K562 (cell line): ENCODE measurements at regions not wholly inside any gene's neighbourhood (a gene's known extent, or its start where the extent isn't known, plus 50 kb on each side); places are given as distances from the start of the nearest gene placed in this dataset.

Experiments
- ATAC-seq: fragments of 200-7000 bp; cut with Tn5 transposase; 3 replicates; pipeline ENCODE4 v1.9.1; 2020; ENCODE audit warnings: moderate library complexity
- BruUV-seq: library from RNA; stranded (reverse); fragments of 400-500 nt; replicated peaks from 2 replicates; lab custom pipeline; 2021; lab: Mats Ljungman, UMichigan
- CTCF ChIA-PET: fragments of 300-600 bp; formaldehyde crosslinking; extraction: SDS; loops from one replicate; lab custom pipeline; 2021; ENCODE audit warnings: low intra/inter-chr PET ratio; lab: Yijun Ruan, JAX
- POLR2A ChIA-PET: fragments of 300-600, 350-650 bp; sonication (Branson Sonifier 250); formaldehyde crosslinking; extraction: SDS; loops from one replicate; lab custom pipeline; 2021; ENCODE audit warnings: antibody characterized with exemption, inconsistent platforms; lab: Yijun Ruan, JAX
- DNase-seq, 4 experiments: peaks; one replicate each; pipeline versions ENCODE4 v3.0.0 to v3.0.0-alpha.2; 2011 to 2018; ENCODE audit warnings: low spot score in 3 of 4, mixed read lengths in 3 of 4; ENCODE audit errors: extremely low read depth in 1 of 4
- FAIRE-seq: peaks from 2 replicates; lab custom pipeline; 2011; peaks lifted over from hg19 to GRCh38; lab: Jason Lieb, UNC
- H2AFZ ChIP-seq: 2 replicates; pipeline ENCODE4 v1.6.0; 2011; ENCODE audit warnings: low read depth, low read length, control low read depth, inconsistent platforms
- H3K27ac ChIP-seq: fragments of 200-600 bp; 3 replicates; pipeline ENCODE4 v1.8.0; 2011; ENCODE audit warnings: low read depth, mild to moderate bottlenecking, control low read depth, inconsistent platforms, low read length, moderate library complexity, mixed read lengths; ENCODE audit errors: extremely low read depth
- H3K27me3 ChIP-seq, 2 experiments: fragments of 300-600 bp in 1 of 2; 2 replicates in 1 of 2; 3 replicates in 1 of 2; pipeline versions ENCODE4 v1.6.0 to v1.8.0; 2011; ENCODE audit warnings: inconsistent platforms in 2 of 2, low read length in 2 of 2, mild to moderate bottlenecking in 1 of 2, mixed read lengths in 1 of 2, moderate library complexity in 1 of 2; ENCODE audit not compliant: control insufficient read depth in 2 of 2, insufficient read depth in 2 of 2
- H3K36me3 ChIP-seq: fragments of 300-600 bp; 3 replicates; pipeline ENCODE4 v1.8.0; 2011; ENCODE audit warnings: mild to moderate bottlenecking, low read length, inconsistent platforms; ENCODE audit not compliant: control insufficient read depth, insufficient read depth
- H3K4me1 ChIP-seq, 2 experiments: fragments of 200-600 bp in 1 of 2; replicated peaks in 1 of 2; 2 replicates in 1 of 2; 3 replicates in 1 of 2; pipeline versions ENCODE4 v1.5.1 to v1.8.0; 2011; ENCODE audit warnings: inconsistent platforms in 2 of 2, low read length in 2 of 2, mild to moderate bottlenecking in 1 of 2, mixed read lengths in 1 of 2, moderate library complexity in 1 of 2; ENCODE audit not compliant: control insufficient read depth in 2 of 2, insufficient read depth in 2 of 2
- H3K4me2 ChIP-seq: 2 replicates; pipeline ENCODE4 v1.6.1; 2011; ENCODE audit warnings: low read length, control low read depth, inconsistent platforms, mixed read lengths; ENCODE audit not compliant: insufficient read depth
- H3K4me3 ChIP-seq: fragments of 200-600 bp; sonication (generic), shearing (Covaris generic); 2 replicates; pipeline ENCODE4 v1.5.1; 2016; ENCODE audit warnings: control low read depth, inconsistent platforms
- H3K79me2 ChIP-seq: fragments of 200-600 bp; 3 replicates; pipeline ENCODE4 v1.8.0; 2011; ENCODE audit warnings: low read length, inconsistent platforms; ENCODE audit not compliant: control insufficient read depth, insufficient read depth
- H3K9ac ChIP-seq, 2 experiments: 2 replicates each; pipeline versions ENCODE4 v1.6.0 to v1.6.1; 2011; ENCODE audit warnings: low read depth in 2 of 2, low read length in 2 of 2, control low read depth in 1 of 2, inconsistent platforms in 1 of 2, mild to moderate bottlenecking in 1 of 2, mixed read lengths in 1 of 2; ENCODE audit not compliant: insufficient read depth in 1 of 2
- H3K9me1 ChIP-seq: one replicate; pipeline ENCODE4 v1.6.0; 2011; ENCODE audit warnings: inconsistent platforms, mild to moderate bottlenecking, low read length, moderate library complexity; ENCODE audit not compliant: control insufficient read depth, insufficient read depth
- H3K9me3 ChIP-seq: replicated peaks from 2 replicates; pipeline ENCODE4 v1.5.1; 2011; ENCODE audit warnings: low read depth, low read length, inconsistent platforms; ENCODE audit not compliant: control insufficient read depth, insufficient read depth
- H4K20me1 ChIP-seq: replicated peaks from 2 replicates; pipeline ENCODE4 v1.6.1; 2011; ENCODE audit warnings: low read length, inconsistent platforms, mixed read lengths; ENCODE audit not compliant: control insufficient read depth, insufficient read depth
- CAMTA2 ChIP-seq: fragments of 250-450 bp; sonication (Bioruptor Pico); conservative IDR thresholded peaks from 2 replicates; pipeline ENCODE4 v1.5.1; 2022
- CTCFL ChIP-seq: IDR thresholded peaks from 2 replicates; pipeline ENCODE4 v1.6.1; 2011; ENCODE audit warnings: borderline replicate concordance, low read depth, mild to moderate bottlenecking, moderate library complexity, low read length; ENCODE audit not compliant: insufficient read depth, poor library complexity, severe bottlenecking
- DEAF1 ChIP-seq: fragments of 450-650 bp; formaldehyde crosslinking; IDR thresholded peaks from 2 replicates; pipeline ENCODE4 v1.4.0; 2020; ENCODE audit warnings: mild to moderate bottlenecking, moderate library complexity
- ELF4 ChIP-seq: fragments of 450-650 bp; formaldehyde crosslinking; IDR thresholded peaks from 2 replicates; pipeline ENCODE4 v1.4.0; 2022; ENCODE audit warnings: missing genetic modification characterization
- HMBOX1 ChIP-seq: sonication (generic); IDR thresholded peaks from 2 replicates; pipeline ENCODE4 v1.6.1; 2016
- PHB ChIP-seq: fragments of 250-450 bp; sonication (Bioruptor Pico); IDR thresholded peaks from 2 replicates; pipeline ENCODE4 v1.5.0; 2021
- POLR2G ChIP-seq: fragments of 200-400 bp; formaldehyde crosslinking; IDR thresholded peaks from 2 replicates; pipeline ENCODE4 v1.6.1; 2017; ENCODE audit warnings: low read depth, mild to moderate bottlenecking, antibody characterized with exemption, low read length, moderate library complexity
- POLR3G ChIP-seq: IDR thresholded peaks from 2 replicates; pipeline ENCODE4 v1.6.1; 2011; ENCODE audit not compliant: insufficient read length, insufficient replicate concordance; ENCODE audit errors: extremely low read depth
- SP1 ChIP-seq: sonication (generic); formaldehyde crosslinking; IDR thresholded peaks from 2 replicates; pipeline ENCODE4 v1.8.1; 2022; ENCODE audit warnings: mild to moderate bottlenecking, missing genetic modification reagents
- TRIM28 ChIP-seq: fragments of 450-650 bp; IDR thresholded peaks from 2 replicates; pipeline ENCODE4 v1.6.1; 2017
- ZC3H11A ChIP-seq: IDR thresholded peaks from 2 replicates; pipeline ENCODE4 v1.6.1; 2012; ENCODE audit warnings: low read depth, low read length, improper control_type of control experiment
- ZNF274 ChIP-seq: IDR thresholded peaks from 2 replicates; pipeline ENCODE4 v1.6.1; 2011; ENCODE audit warnings: low read depth, mild to moderate bottlenecking, low read length, moderate library complexity, borderline replicate concordance
- ZNF551 ChIP-seq: fragments of 250-450 bp; sonication (Bioruptor Pico); IDR thresholded peaks from 2 replicates; pipeline ENCODE4 v1.5.0; 2021; ENCODE audit warnings: mild to moderate bottlenecking, moderate library complexity
- WGBS: fragments of 100-300 bp; shearing (Covaris generic); methylation state at CpG from one replicate; pipeline ENCODE4 v1.1.6; 2016; ENCODE audit warnings: low coverage, mixed read lengths; ENCODE audit not compliant: insufficient coverage; ENCODE audit errors: missing lambda C conversion rate; 5-methylcytosine and 5-hydroxymethylcytosine counted together
- in situ Hi-C: fragments of 300-500 bp; cut with MboI; formaldehyde crosslinking; loops from 4 replicates; pipeline ENCODE4 v1.15.0; 2018; ENCODE audit warnings: inconsistent platforms, mixed read lengths
- intact Hi-C: fragments of 100-400 bp; cut with micrococcal nuclease; formaldehyde crosslinking; loops from 2 replicates; pipeline ENCODE4 v1.14.2; 2022

- no peak for TF ChIP-seq CTCFL
- no peak for TF ChIP-seq PHB (CRISPR knock-in tag)
- no peak for TF ChIP-seq CAMTA2 (CRISPR knock-in tag)
- TF ChIP-seq HMBOX1: no peak
- no peak for TF ChIP-seq ZNF551 (CRISPR knock-in tag)
- TF ChIP-seq SP1 (CRISPR knock-in tag): no peak
- no peak for TF ChIP-seq ZC3H11A
- TF ChIP-seq, all 486 proteins: peak for 0
Observed at GRCh38 chr1:83766241-83766691, 232.7 kb downstream of the TTLL7 start (continued).

GRCh38 chr1:83765125-83765524, 233.8 kb downstream of the TTLL7 start:
- Histone ChIP-seq H4K20me1 (no peaks in the 10 kb centered on the region), H3K9ac (no peak overlapping the region), H3K27ac (no peak overlapping the region), H3K4me1 (no peaks in the 10 kb centered on the region), H3K9me1 (no peaks in the 10 kb centered on the region), H3K9me3 (no peaks in the 10 kb centered on the region), H2AFZ (no peak overlapping the region), H3K27me3 (no peaks in the 10 kb centered on the region), H3K79me2 (no peaks in the 10 kb centered on the region), H3K36me3 (no peaks in the 10 kb centered on the region), H3K4me2 (no peak overlapping the region), H3K4me3 (no peak overlapping the region)
- in situ Hi-C loops: no loop called here
- ChIA-PET POLR2A (no interaction called here), CTCF (no interaction called here)
- intact Hi-C loops: no loop called here
- WGBS: 0% methylated on average over 3 of the region's 3 CpGs
- DNase-seq: no peak
- no TSS peak for BruUV-seq
- TF ChIP-seq DEAF1 (no peak), TRIM28 (no peak), ZNF274 (no peak), ELF4 (no peak), POLR2G (no peak), POLR3G (no peak)
- no peak for ATAC-seq
- no peak for FAIRE-seq
